Activated CD8-positive, alpha-beta memory T cell treated with anti-CD3 and anti-CD28 coated beads, Interleukin-2, amount 50 U/mL, for 4 hours (primary cell): ENCODE measurements at regions not wholly inside any gene's neighbourhood (a gene's known extent, or its start where the extent isn't known, plus 50 kb on each side); places are given as distances from the start of the nearest gene placed in this dataset.

Experiments used
- DNase-seq: peaks from one replicate; pipeline ENCODE4 v3.0.0-alpha.2; 2020

- no peak for DNase-seq
These were observed 136.5 kb upstream of the HAAO start for GRCh38 chr2:42928692-42929545.

- DNase-seq: no peak
These were observed 135.8 kb upstream of the HAAO start for GRCh38 chr2:42928161-42928691.

GRCh38 chr2:42927334-42928160, 135.2 kb upstream of the HAAO start:
- DNase-seq: no peak

GRCh38 chr2:42926434-42927333, 134.3 kb upstream of the HAAO start:
- DNase-seq: no peak

GRCh38 chr2:42925742-42926433, 133.5 kb upstream of the HAAO start:
- DNase-seq: no peak

- DNase-seq: no peak
These were observed 132.1 kb upstream of the HAAO start for GRCh38 chr2:42924418-42924886.

GRCh38 chr2:42923580-42924417, 131.4 kb upstream of the HAAO start:
- no peak for DNase-seq

GRCh38 chr2:42922790-42923579, 130.6 kb upstream of the HAAO start:
- no peak for DNase-seq

- no peak for DNase-seq
These were observed 129.9 kb upstream of the HAAO start for GRCh38 chr2:42922293-42922692.

- no peak for DNase-seq
These were observed 129.3 kb upstream of the HAAO start for GRCh38 chr2:42921721-42922120.

GRCh38 chr2:42921147-42921520, 128.8 kb upstream of the HAAO start:
- no peak for DNase-seq

- no peak for DNase-seq
These were observed 128.2 kb upstream of the HAAO start for GRCh38 chr2:42920446-42921146.

GRCh38 chr2:42918671-42919318, 126.4 kb upstream of the HAAO start:
- DNase-seq: no peak

GRCh38 chr2:42918041-42918440, 125.7 kb upstream of the HAAO start:
- DNase-seq: no peak

- no peak for DNase-seq
These were observed 125.1 kb upstream of the HAAO start for GRCh38 chr2:42917425-42917927.

- DNase-seq: no peak
These were observed 123.9 kb upstream of the HAAO start for GRCh38 chr2:42916324-42916723.

- DNase-seq: no peak
These were observed 122.5 kb upstream of the HAAO start for GRCh38 chr2:42914860-42915259.

- no peak for DNase-seq
These were observed 121.9 kb upstream of the HAAO start for GRCh38 chr2:42914314-42914713.
